Keratinocyte (primary cell): ENCODE measurements at regions not wholly inside any gene's neighbourhood (a gene's known extent, or its start where the extent isn't known, plus 50 kb on each side); places are given as distances from the start of the nearest gene placed in this dataset.

ENCODE experiments used
- DNase-seq: peaks from one replicate; pipeline ENCODE4 v3.0.0-alpha.2; 2011; ENCODE audit warnings: low read depth, missing footprints, low spot score
- FAIRE-seq: peaks from 2 replicates; lab custom pipeline; 2011; peaks lifted over from hg19 to GRCh38; lab: Jason Lieb, UNC
- H2AFZ ChIP-seq: 2 replicates; pipeline ENCODE4 v1.6.0; 2012; ENCODE audit warnings: low read length, control low read depth, inconsistent platforms; ENCODE audit not compliant: control insufficient read depth
- H3K27ac ChIP-seq: 2 replicates; pipeline ENCODE4 v1.5.1; 2011; ENCODE audit warnings: low read length; ENCODE audit not compliant: control insufficient read depth, insufficient read depth
- H3K27me3 ChIP-seq: 3 replicates; pipeline ENCODE4 v1.6.0; 2011; ENCODE audit warnings: low read length; ENCODE audit not compliant: control insufficient read depth, insufficient read depth; ENCODE audit errors: extremely low read depth
- H3K36me3 ChIP-seq, 2 experiments: 2 replicates in 1 of 2; 3 replicates in 1 of 2; pipeline ENCODE4 v1.5.1; 2011; ENCODE audit warnings: low read length in 2 of 2, mild to moderate bottlenecking in 1 of 2; ENCODE audit not compliant: control insufficient read depth in 2 of 2, insufficient read depth in 2 of 2; ENCODE audit errors: extremely low read depth in 1 of 2
- H3K4me1 ChIP-seq: 3 replicates; pipeline ENCODE4 v1.5.1; 2011; ENCODE audit warnings: low read length; ENCODE audit not compliant: control insufficient read depth, insufficient read depth; ENCODE audit errors: extremely low read depth
- H3K4me2 ChIP-seq: 3 replicates; pipeline ENCODE4 v1.6.0; 2011; ENCODE audit warnings: low read depth, low read length; ENCODE audit not compliant: control insufficient read depth, insufficient read depth; ENCODE audit errors: extremely low read depth
- H3K4me3 ChIP-seq, 3 experiments: fragments of 200-600 bp in 1 of 3; sonication (generic) in 1 of 3; 2 replicates in 2 of 3; 3 replicates in 1 of 3; pipeline ENCODE4 v1.5.1; 2011 to 2016; ENCODE audit warnings: low read length in 3 of 3, mild to moderate bottlenecking in 3 of 3, control low read depth in 2 of 3, inconsistent platforms in 1 of 3, low read depth in 1 of 3, mixed read lengths in 1 of 3, mixed run types in 1 of 3, moderate library complexity in 1 of 3; ENCODE audit not compliant: control insufficient read depth in 2 of 3, insufficient read depth in 2 of 3; ENCODE audit errors: extremely low read depth in 1 of 3
- H3K79me2 ChIP-seq: 2 replicates; pipeline ENCODE4 v1.6.0; 2012; ENCODE audit warnings: low read length; ENCODE audit not compliant: control insufficient read depth, insufficient read depth
- H3K9ac ChIP-seq: 3 replicates; pipeline ENCODE4 v1.6.0; 2011; ENCODE audit warnings: low read length; ENCODE audit not compliant: control insufficient read depth, insufficient read depth; ENCODE audit errors: extremely low read depth
- H3K9me1 ChIP-seq: 3 replicates; pipeline ENCODE4 v1.6.0; 2011; ENCODE audit warnings: low read length; ENCODE audit not compliant: control insufficient read depth, insufficient read depth; ENCODE audit errors: extremely low read depth
- H3K9me3 ChIP-seq: 2 replicates; pipeline ENCODE4 v1.5.1; 2012; ENCODE audit warnings: low read depth, low read length; ENCODE audit not compliant: control insufficient read depth
- H4K20me1 ChIP-seq: 3 replicates; pipeline ENCODE4 v1.6.0; 2011; ENCODE audit warnings: low read length; ENCODE audit not compliant: control insufficient read depth, insufficient read depth; ENCODE audit errors: extremely low read depth
- CTCF ChIP-seq, 3 experiments: IDR thresholded peaks in 1 of 3; conservative IDR thresholded peaks in 1 of 3; optimal IDR thresholded peaks in 1 of 3; 2 replicates in 2 of 3; 3 replicates in 1 of 3; pipeline versions ENCODE3 to v1.5.1; 2011; ENCODE audit warnings: low read length in 3 of 3, mild to moderate bottlenecking in 3 of 3, moderate library complexity in 2 of 3, control low read depth in 1 of 3, inconsistent platforms in 1 of 3; ENCODE audit not compliant: insufficient read depth in 2 of 3; ENCODE audit errors: extremely low read depth in 1 of 3
- EZH2 ChIP-seq: IDR thresholded peaks from one replicate; pipeline ENCODE4 v1.6.1; 2012; ENCODE audit warnings: inconsistent platforms, mild to moderate bottlenecking, low read length, moderate library complexity
- dilution Hi-C: fragments of 300-500 bp; cut with MboI; formaldehyde crosslinking; loops from one replicate; pipeline ENCODE4 v1.7.0; 2020; ENCODE audit warnings: low sequenced_read_pairs; ENCODE audit not compliant: extremely low pct_ligation_motif_present

- Histone ChIP-seq H2AFZ (no peak overlapping the region), H3K4me1 (no peaks in the 10 kb centered on the region), H3K36me3 (no peaks in the 10 kb centered on the region), H3K9me3 (no peaks in the 10 kb centered on the region), H3K9me1 (no peaks in the 10 kb centered on the region), H4K20me1 (no peaks in the 10 kb centered on the region), H3K4me2 (no peak overlapping the region), H3K9ac (no peak overlapping the region), H3K27me3 (no peaks in the 10 kb centered on the region), H3K4me3 (no peak overlapping the region), H3K79me2 (no peaks in the 10 kb centered on the region), H3K27ac (no peak overlapping the region)
- TF ChIP-seq EZH2 = no peak
- no peak for TF ChIP-seq CTCF (optimal IDR thresholded peaks at IDR 0.05 in 1 of 3, IDR thresholded peaks at IDR 0.05 in 1 of 3, conservative IDR thresholded peaks at IDR 0.05 in 1 of 3; ENCODE audit: extremely low read depth in 1 of 3, insufficient read depth in 2 of 3, low read length in 3 of 3)
- dilution Hi-C loops = no loop called here
- DNase-seq (no peak), FAIRE-seq (no peak)
These were observed 102.7 kb upstream of the NREP start for GRCh38 chr5:111859533-111860270.

DNA sequence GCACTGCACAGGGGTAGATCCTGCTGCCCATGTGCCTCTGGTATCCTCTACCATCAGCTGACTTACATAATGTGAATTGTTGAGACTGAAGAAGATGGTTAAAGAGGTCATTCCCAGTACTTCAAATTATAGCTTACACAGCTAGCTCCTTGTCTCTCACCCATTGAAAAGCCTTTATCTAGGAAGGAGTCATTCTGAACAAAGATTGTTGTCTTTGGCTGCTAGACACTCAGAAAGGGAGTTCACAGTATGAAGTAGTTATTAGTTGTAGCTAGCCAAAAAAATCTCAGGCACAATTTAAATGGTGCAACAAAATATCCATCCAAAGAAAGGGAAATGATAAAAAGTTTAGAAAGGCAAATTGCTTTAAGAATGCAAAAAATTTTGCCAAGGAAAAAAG is 102.0 kb upstream of the NREP start:
- no peak for FAIRE-seq
- dilution Hi-C loops = no loop called here
- H3K4me3 ChIP-seq = no peak overlapping the region

More for the DNA sequence above, 102.0 kb upstream of the NREP start:
- H3K9ac ChIP-seq = no peak overlapping the region
- H3K9me1 ChIP-seq = no peaks in the 10 kb centered on the region
- no peak for DNase-seq
- no peak overlapping the region for H2AFZ ChIP-seq
- no peak overlapping the region for H3K27ac ChIP-seq
- H3K36me3 ChIP-seq = no peaks in the 10 kb centered on the region
- H3K4me1 ChIP-seq = no peaks in the 10 kb centered on the region
- H3K4me2 ChIP-seq = no peak overlapping the region
- no peaks in the 10 kb centered on the region for H4K20me1 ChIP-seq
- no peaks in the 10 kb centered on the region for H3K9me3 ChIP-seq
- TF ChIP-seq EZH2 (no peak), CTCF (optimal IDR thresholded peaks at IDR 0.05 in 1 of 3, IDR thresholded peaks at IDR 0.05 in 1 of 3, conservative IDR thresholded peaks at IDR 0.05 in 1 of 3; ENCODE audit: extremely low read depth in 1 of 3, insufficient read depth in 2 of 3, low read length in 3 of 3) (no peak)
- no peaks in the 10 kb centered on the region for H3K27me3 ChIP-seq
- H3K79me2 ChIP-seq = no peaks in the 10 kb centered on the region
